ENCODE measurements at regions not wholly inside any gene's neighbourhood (a gene's known extent, or its start where the extent isn't known, plus 50 kb on each side); places are given as distances from the start of the nearest gene placed in this dataset.

DNA sequence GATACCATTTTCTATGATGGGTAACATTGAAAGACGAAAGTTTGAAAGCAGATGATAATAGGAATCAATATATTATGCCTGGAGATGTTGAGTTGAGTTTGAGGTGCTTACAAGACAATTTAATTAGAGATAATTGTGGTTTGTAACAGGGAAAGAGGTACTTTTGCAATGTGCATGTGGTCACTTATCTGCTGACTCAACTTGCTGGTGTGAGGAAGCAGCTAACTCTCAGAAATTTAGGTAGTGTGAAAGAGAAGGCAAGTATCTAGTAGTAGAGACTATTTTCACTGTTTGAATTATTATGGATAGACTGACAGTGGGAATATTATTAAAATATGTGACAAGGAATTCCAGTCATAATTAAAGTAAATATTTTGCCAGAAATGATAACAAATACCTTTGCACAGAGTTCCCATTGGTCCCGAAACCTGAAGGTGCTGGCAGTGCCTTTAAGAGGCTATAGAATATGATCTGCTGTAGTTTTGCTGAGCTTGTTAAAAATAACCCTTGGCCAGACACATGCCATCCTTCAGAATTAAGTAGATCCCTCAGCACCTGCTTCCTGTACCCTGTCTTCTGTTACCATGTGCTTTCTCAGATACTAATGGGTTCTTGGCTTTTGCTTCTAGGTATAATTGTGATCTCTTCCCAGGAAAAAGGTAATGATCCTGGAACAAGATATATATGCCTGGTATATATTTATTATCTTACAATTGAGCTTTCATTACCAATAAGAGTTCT lies 315.9 kb downstream of the BCHE start:
- no peak overlapping the region for H3K56ac ChIP-seq (ENCODE audit: extremely low read depth, insufficient read depth, low read length)
- TF ChIP-seq CHD1 (IDR thresholded peaks at IDR 0.05; ENCODE audit: low read depth, low read length) (no peak), NFE2L2 (IDR thresholded peaks at IDR 0.05; ENCODE audit: low read depth, low read length) (no peak), RAD21 (IDR thresholded peaks at IDR 0.05; ENCODE audit: low read length) (no peak), POLR2A (IDR thresholded peaks at IDR 0.05; ENCODE audit: low read depth, low read length) (no peak), CEBPB (IDR thresholded peaks at IDR 0.05; ENCODE audit: low read depth, low read length) (no peak), MXI1 (IDR thresholded peaks at IDR 0.05; ENCODE audit: borderline replicate concordance, low read depth, low read length) (no peak), FOS (IDR thresholded peaks at IDR 0.05; ENCODE audit: low read depth, low read length) (no peak), SMC3 (IDR thresholded peaks at IDR 0.05; ENCODE audit: low read depth, low read length) (no peak), MAZ (IDR thresholded peaks at IDR 0.05; ENCODE audit: borderline replicate concordance, low read depth, low read length) (no peak), MAFK (IDR thresholded peaks at IDR 0.05; ENCODE audit: low read depth, low read length) (no peak), BHLHE40 (IDR thresholded peaks at IDR 0.05; ENCODE audit: low read depth, low read length) (no peak)
- TF ChIP-seq, protein P1, sequence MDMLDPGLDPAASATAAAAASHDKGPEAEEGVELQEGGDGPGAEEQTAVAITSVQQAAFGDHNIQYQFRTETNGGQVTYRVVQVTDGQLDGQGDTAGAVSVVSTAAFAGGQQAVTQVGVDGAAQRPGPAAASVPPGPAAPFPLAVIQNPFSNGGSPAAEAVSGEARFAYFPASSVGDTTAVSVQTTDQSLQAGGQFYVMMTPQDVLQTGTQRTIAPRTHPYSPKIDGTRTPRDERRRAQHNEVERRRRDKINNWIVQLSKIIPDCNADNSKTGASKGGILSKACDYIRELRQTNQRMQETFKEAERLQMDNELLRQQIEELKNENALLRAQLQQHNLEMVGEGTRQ (IDR thresholded peaks at IDR 0.05; ENCODE audit: low read depth, low read length) = no peak
- TF ChIP-seq, protein P2, sequence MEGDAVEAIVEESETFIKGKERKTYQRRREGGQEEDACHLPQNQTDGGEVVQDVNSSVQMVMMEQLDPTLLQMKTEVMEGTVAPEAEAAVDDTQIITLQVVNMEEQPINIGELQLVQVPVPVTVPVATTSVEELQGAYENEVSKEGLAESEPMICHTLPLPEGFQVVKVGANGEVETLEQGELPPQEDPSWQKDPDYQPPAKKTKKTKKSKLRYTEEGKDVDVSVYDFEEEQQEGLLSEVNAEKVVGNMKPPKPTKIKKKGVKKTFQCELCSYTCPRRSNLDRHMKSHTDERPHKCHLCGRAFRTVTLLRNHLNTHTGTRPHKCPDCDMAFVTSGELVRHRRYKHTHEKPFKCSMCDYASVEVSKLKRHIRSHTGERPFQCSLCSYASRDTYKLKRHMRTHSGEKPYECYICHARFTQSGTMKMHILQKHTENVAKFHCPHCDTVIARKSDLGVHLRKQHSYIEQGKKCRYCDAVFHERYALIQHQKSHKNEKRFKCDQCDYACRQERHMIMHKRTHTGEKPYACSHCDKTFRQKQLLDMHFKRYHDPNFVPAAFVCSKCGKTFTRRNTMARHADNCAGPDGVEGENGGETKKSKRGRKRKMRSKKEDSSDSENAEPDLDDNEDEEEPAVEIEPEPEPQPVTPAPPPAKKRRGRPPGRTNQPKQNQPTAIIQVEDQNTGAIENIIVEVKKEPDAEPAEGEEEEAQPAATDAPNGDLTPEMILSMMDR (conservative IDR thresholded peaks at IDR 0.05; ENCODE audit: low read depth, low read length) = no peak
- TF ChIP-seq, protein P3, sequence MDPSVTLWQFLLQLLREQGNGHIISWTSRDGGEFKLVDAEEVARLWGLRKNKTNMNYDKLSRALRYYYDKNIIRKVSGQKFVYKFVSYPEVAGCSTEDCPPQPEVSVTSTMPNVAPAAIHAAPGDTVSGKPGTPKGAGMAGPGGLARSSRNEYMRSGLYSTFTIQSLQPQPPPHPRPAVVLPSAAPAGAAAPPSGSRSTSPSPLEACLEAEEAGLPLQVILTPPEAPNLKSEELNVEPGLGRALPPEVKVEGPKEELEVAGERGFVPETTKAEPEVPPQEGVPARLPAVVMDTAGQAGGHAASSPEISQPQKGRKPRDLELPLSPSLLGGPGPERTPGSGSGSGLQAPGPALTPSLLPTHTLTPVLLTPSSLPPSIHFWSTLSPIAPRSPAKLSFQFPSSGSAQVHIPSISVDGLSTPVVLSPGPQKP (IDR thresholded peaks at IDR 0.05; ENCODE audit: borderline replicate concordance, low read depth, low read length) = no peak
- no peak overlapping the region for H2BK15ac ChIP-seq (ENCODE audit: low read depth, low read length)
- H3K4me1 ChIP-seq (ENCODE audit: control insufficient read depth, insufficient read depth, low read length) = no peaks in the 10 kb centered on the region
- H3K36me3 ChIP-seq (ENCODE audit: control insufficient read depth, insufficient read depth, low read length) = no peaks in the 10 kb centered on the region
- CTCF ChIA-PET = no interaction called here
- no peak overlapping the region for H2AFZ ChIP-seq (replicated peaks; ENCODE audit: low read length, poor library complexity)
- H3K18ac ChIP-seq (ENCODE audit: low read depth, low read length) = no peak overlapping the region
- no peak overlapping the region for H3K9ac ChIP-seq (ENCODE audit: low read depth, low read length)
- H4K20me1 ChIP-seq (ENCODE audit: insufficient read depth, low read length) = no peaks in the 10 kb centered on the region
- H3K14ac ChIP-seq (replicated peaks; ENCODE audit: low read depth, low read length) = no peak overlapping the region
- no peak overlapping the region for H3K4me2 ChIP-seq (ENCODE audit: low read depth, low read length)
- H2BK120ac ChIP-seq (ENCODE audit: low read depth, low read length) = no peak overlapping the region
- DNase-seq (no peak), ATAC-seq (ENCODE audit: low read depth) (no peak)
- H3K9me3 ChIP-seq (ENCODE audit: control insufficient read depth, insufficient read depth, low read length) = no peaks in the 10 kb centered on the region
- H4K8ac ChIP-seq (ENCODE audit: low read depth in 2 of 2, low read length in 2 of 2) = no peak overlapping the region
- no peak overlapping the region for H3K27ac ChIP-seq (ENCODE audit: insufficient read depth, low read length)
- H4K91ac ChIP-seq (ENCODE audit: insufficient read depth, low read depth, low read length) = no peak overlapping the region
- WGBS, 2 experiments (ENCODE audit: extremely low coverage in 2 of 2, insufficient read length in 1 of 2) = no CpG with 5 or more reads among the region's 2 CpGs
- no peak overlapping the region for H3K4me3 ChIP-seq (ENCODE audit: insufficient read depth, low read depth, low read length)
- no peaks in the 10 kb centered on the region for H3K9me1 ChIP-seq (ENCODE audit: insufficient read depth, low read length)
- no peak overlapping the region for H2AK9ac ChIP-seq (replicated peaks; ENCODE audit: low read depth, low read length, poor library complexity)
- H3K79me1 ChIP-seq (ENCODE audit: low read depth in 1 of 2, low read length in 2 of 2) = no peaks in the 10 kb centered on the region
- H2BK5ac ChIP-seq (ENCODE audit: low read depth, low read length, poor library complexity, severe bottlenecking) = no peak overlapping the region
- dilution Hi-C loops (cut with HindIII; ENCODE audit: low sequenced_read_pairs, unreplicated experiment) (no loop called here), intact Hi-C loops (cut with micrococcal nuclease) (no loop called here), in situ Hi-C loops (cut with MboI; ENCODE audit: low sequenced_read_pairs) (no loop called here)
- H4K5ac ChIP-seq (ENCODE audit: low read depth, low read length) = no peak overlapping the region
- POLR2A ChIA-PET (ENCODE audit: unreplicated experiment) = no interaction called here
- no peaks in the 10 kb centered on the region for H3K27me3 ChIP-seq (ENCODE audit: control insufficient read depth, insufficient read depth, low read length)
- H2BK20ac ChIP-seq (ENCODE audit: low read depth, low read length) = no peak overlapping the region
- no peak overlapping the region for H3K23ac ChIP-seq (ENCODE audit: low read depth, low read length)
- H3K4ac ChIP-seq (ENCODE audit: low read depth, low read length) = no peak overlapping the region
- no TSS peak for BruUV-seq (replicated peaks)
- H2AK5ac ChIP-seq (ENCODE audit: low read depth, low read length) = no peak overlapping the region

Measured in IMR-90 (cell line).